ENCODE measurements at regions not wholly inside any gene's neighbourhood (a gene's known extent, or its start where the extent isn't known, plus 50 kb on each side); places are given as distances from the start of the nearest gene placed in this dataset.
"Not testable (repeated sequence)": the region's sequence is repeated elsewhere in the genome, so short reads cannot be mapped to it uniquely, and the experiment has no call there.

GRCh38 chr10:3972460-3973301, 187.7 kb upstream of the KLF6 start:
- DNase-seq (ENCODE audit: low read depth in 2 of 2): no peak

- no peak for DNase-seq (ENCODE audit: low read depth in 2 of 2)
Observed at GRCh38 chr10:3971713-3972112, 186.7 kb upstream of the KLF6 start.

GRCh38 chr10:3969876-3970666, 185.1 kb upstream of the KLF6 start:
- no peak for DNase-seq (ENCODE audit: low read depth in 2 of 2)

GRCh38 chr10:3968727-3969126, 183.7 kb upstream of the KLF6 start:
- peak in 1 of 2 donors; percentile 58 for DNase-seq (ENCODE audit: low read depth in 2 of 2)

GRCh38 chr10:3964516-3964915, 179.5 kb upstream of the KLF6 start:
- DNase-seq (ENCODE audit: low read depth in 2 of 2): no peak

GRCh38 chr10:3963191-3963673, 178.2 kb upstream of the KLF6 start:
- DNase-seq (ENCODE audit: low read depth in 2 of 2): peak; percentile 55 to 56

GRCh38 chr10:3961082-3961481, 176.1 kb upstream of the KLF6 start:
- DNase-seq (ENCODE audit: low read depth in 2 of 2): no peak

- DNase-seq (ENCODE audit: low read depth in 2 of 2): no peak
Observed at GRCh38 chr10:3960496-3960895, 175.5 kb upstream of the KLF6 start.

- no peak for DNase-seq (ENCODE audit: low read depth in 2 of 2)
Observed at GRCh38 chr10:3959370-3960325, 174.6 kb upstream of the KLF6 start.

GRCh38 chr10:3958472-3958996, 173.5 kb upstream of the KLF6 start:
- no peak for DNase-seq (ENCODE audit: low read depth in 2 of 2)

GRCh38 chr10:3955955-3956617, 171.1 kb upstream of the KLF6 start:
- no peak for DNase-seq (ENCODE audit: low read depth in 2 of 2)

- DNase-seq (ENCODE audit: low read depth in 2 of 2): peak in 1 of 2 donors; percentile 46
Observed at GRCh38 chr10:3955493-3955892, 170.5 kb upstream of the KLF6 start.

- DNase-seq (ENCODE audit: low read depth in 2 of 2): no peak
Observed at GRCh38 chr10:3954615-3955014, 169.6 kb upstream of the KLF6 start.

GRCh38 chr10:3954007-3954406, 169.0 kb upstream of the KLF6 start:
- not testable (repeated sequence) for DNase-seq (ENCODE audit: low read depth in 2 of 2)

- no peak for DNase-seq (ENCODE audit: low read depth in 2 of 2)
Observed at GRCh38 chr10:3951993-3952392, 167.0 kb upstream of the KLF6 start.

- DNase-seq (ENCODE audit: low read depth in 2 of 2): no peak
Observed at GRCh38 chr10:3950676-3951275, 165.8 kb upstream of the KLF6 start.

GRCh38 chr10:3949711-3950110, 164.7 kb upstream of the KLF6 start:
- DNase-seq (ENCODE audit: low read depth in 2 of 2): no peak

GRCh38 chr10:3948843-3949242, 163.8 kb upstream of the KLF6 start:
- DNase-seq (ENCODE audit: low read depth in 2 of 2): peak; percentile 96

GRCh38 chr10:3946234-3947229, 161.5 kb upstream of the KLF6 start:
- no peak for DNase-seq (ENCODE audit: low read depth in 2 of 2)

Data from dermis microvascular lymphatic vessel endothelial cell (primary cell).